Muscle layer of colon (tissue), 2 donors: ENCODE measurements at regions not wholly inside any gene's neighbourhood (a gene's known extent, or its start where the extent isn't known, plus 50 kb on each side); places are given as distances from the start of the nearest gene placed in this dataset.

ENCODE experiments used
- H3K27ac ChIP-seq: one replicate; pipeline ENCODE4 v1.7.0; 2013; ENCODE audit warnings: low read depth, mild to moderate bottlenecking, low read length, moderate library complexity
- H3K27me3 ChIP-seq, 2 donors: one replicate each; pipeline ENCODE4 v1.7.0; 2013; ENCODE audit warnings: low read length in 2 of 2, mild to moderate bottlenecking in 2 of 2; ENCODE audit not compliant: insufficient read depth in 2 of 2, control insufficient read depth in 1 of 2
- H3K36me3 ChIP-seq: one replicate; pipeline ENCODE4 v1.7.0; 2013; ENCODE audit warnings: mild to moderate bottlenecking, low read length; ENCODE audit not compliant: insufficient read depth
- H3K4me1 ChIP-seq: one replicate; pipeline ENCODE4 v1.7.0; 2013; ENCODE audit warnings: mild to moderate bottlenecking, low read length; ENCODE audit not compliant: insufficient read depth
- H3K4me3 ChIP-seq, 2 donors: one replicate each; pipeline ENCODE4 v1.7.0; 2013; ENCODE audit warnings: low read length in 2 of 2, low read depth in 1 of 2, mild to moderate bottlenecking in 1 of 2, moderate library complexity in 1 of 2
- H3K9ac ChIP-seq: one replicate; pipeline ENCODE4 v1.7.0; 2013; ENCODE audit warnings: low read length
- H3K9me3 ChIP-seq: one replicate; pipeline ENCODE4 v1.7.0; 2013; ENCODE audit warnings: mild to moderate bottlenecking, low read length
- donor health status: abdominal sarcoma.
- donor health status: Adenocarcinoma of cecum.

- no peak overlapping the region for H3K9ac ChIP-seq
These were observed 115.4 kb upstream of the BTN3A2 start for GRCh38 chr6:26249707-26249956.

GRCh38 chr6:26249957-26250697 lies 114.9 kb upstream of the BTN3A2 start:
- Histone ChIP-seq H3K27me3 (peaks cover 36 to 57% of the 10 kb centered on the region in 2 donors), H3K9me3 (peaks cover 8% of the 10 kb centered on the region), H3K4me1 (peaks cover 10% of the 10 kb centered on the region), H3K9ac (no peak overlapping the region), H3K4me3 (peak overlapping the region; percentile 51 to 65), H3K36me3 (no peaks in the 10 kb centered on the region), H3K27ac (no peak overlapping the region)

More at GRCh38 chr6:26249707-26249956, 115.4 kb upstream of the BTN3A2 start:
- Histone ChIP-seq H3K4me3 (peak overlapping the region; percentile 51 to 65), H3K4me1 (peaks cover 10% of the 10 kb centered on the region), H3K9me3 (peaks cover 8% of the 10 kb centered on the region), H3K36me3 (no peaks in the 10 kb centered on the region), H3K27me3 (peaks cover 36 to 54% of the 10 kb centered on the region in 2 donors), H3K27ac (no peak overlapping the region)

- H3K4me3 ChIP-seq, result peak overlapping the region; percentile 51 to 65
- peaks cover 36 to 57% of the 10 kb centered on the region in 2 donors for H3K27me3 ChIP-seq
- H3K9ac ChIP-seq, result no peak overlapping the region
- peaks cover 8% of the 10 kb centered on the region for H3K9me3 ChIP-seq
- no peak overlapping the region for H3K27ac ChIP-seq
- peaks cover 10% of the 10 kb centered on the region for H3K4me1 ChIP-seq
- no peaks in the 10 kb centered on the region for H3K36me3 ChIP-seq
These were observed 114.3 kb upstream of the BTN3A2 start for GRCh38 chr6:26250698-26251044.

- Histone ChIP-seq H3K9me3 (peaks cover 8% of the 10 kb centered on the region), H3K4me3 (peak overlapping the region; percentile 4 to 45), H3K27me3 (peaks cover 36 to 57% of the 10 kb centered on the region in 2 donors), H3K27ac (no peak overlapping the region), H3K36me3 (no peaks in the 10 kb centered on the region), H3K9ac (no peak overlapping the region), H3K4me1 (peaks cover 10% of the 10 kb centered on the region)
These were observed 113.5 kb upstream of the BTN3A2 start for GRCh38 chr6:26251354-26252076.

GRCh38 chr6:26252077-26252472 lies 112.9 kb upstream of the BTN3A2 start:
- Histone ChIP-seq H3K27me3 (peaks cover 36 to 57% of the 10 kb centered on the region in 2 donors), H3K4me1 (peaks cover 10% of the 10 kb centered on the region), H3K36me3 (no peaks in the 10 kb centered on the region), H3K27ac (no peak overlapping the region), H3K4me3 (peak overlapping the region; percentile 4 to 45), H3K9ac (no peak overlapping the region), H3K9me3 (peaks cover 8% of the 10 kb centered on the region)

- Histone ChIP-seq H3K9ac (no peak overlapping the region), H3K27me3 (peaks cover 28 to 46% of the 10 kb centered on the region in 2 donors), H3K9me3 (peaks cover 6% of the 10 kb centered on the region), H3K4me3 (no peak overlapping the region), H3K27ac (no peak overlapping the region), H3K36me3 (no peaks in the 10 kb centered on the region), H3K4me1 (peaks cover 9% of the 10 kb centered on the region)
These were observed 110.3 kb upstream of the BTN3A2 start for GRCh38 chr6:26254724-26255123.

GRCh38 chr6:26257272-26257671 lies 107.7 kb upstream of the BTN3A2 start:
- H3K9ac ChIP-seq, result no peak overlapping the region
- H3K27me3 ChIP-seq, result peaks cover 7 to 20% of the 10 kb centered on the region in 2 donors

GRCh38 chr6:26258212-26258977 lies 106.6 kb upstream of the BTN3A2 start:
- Histone ChIP-seq H3K27me3 (peaks cover under 1 to 9% of the 10 kb centered on the region in 2 donors), H3K4me1 (no peaks in the 10 kb centered on the region), H3K36me3 (no peaks in the 10 kb centered on the region), H3K27ac (no peak overlapping the region), H3K9me3 (no peaks in the 10 kb centered on the region), H3K4me3 (no peak overlapping the region), H3K9ac (no peak overlapping the region)

More at GRCh38 chr6:26257272-26257671, 107.7 kb upstream of the BTN3A2 start:
- Histone ChIP-seq H3K36me3 (no peaks in the 10 kb centered on the region), H3K4me1 (no peaks in the 10 kb centered on the region), H3K9me3 (no peaks in the 10 kb centered on the region), H3K4me3 (no peak overlapping the region), H3K27ac (no peak overlapping the region)

- no peaks in the 10 kb centered on the region for H3K9me3 ChIP-seq
- no peaks in the 10 kb centered on the region for H3K36me3 ChIP-seq
- no peaks in the 10 kb centered on the region for H3K4me1 ChIP-seq
- H3K9ac ChIP-seq, result no peak overlapping the region
- no peak overlapping the region for H3K27ac ChIP-seq
- no peak overlapping the region for H3K4me3 ChIP-seq
- no peaks in the 10 kb centered on the region for H3K27me3 ChIP-seq
These were observed 104.8 kb upstream of the BTN3A2 start for GRCh38 chr6:26260110-26260637.

GRCh38 chr6:26260725-26261490 lies 104.1 kb upstream of the BTN3A2 start:
- Histone ChIP-seq H3K4me1 (no peaks in the 10 kb centered on the region), H3K27ac (no peak overlapping the region), H3K27me3 (no peaks in the 10 kb centered on the region), H3K9ac (no peak overlapping the region), H3K36me3 (no peaks in the 10 kb centered on the region), H3K4me3 (no peak overlapping the region), H3K9me3 (no peaks in the 10 kb centered on the region)

- Histone ChIP-seq H3K27ac (no peak overlapping the region), H3K36me3 (no peaks in the 10 kb centered on the region), H3K9me3 (no peaks in the 10 kb centered on the region), H3K27me3 (peaks cover under 1 to 2% of the 10 kb centered on the region in 2 donors), H3K4me1 (no peaks in the 10 kb centered on the region), H3K9ac (no peak overlapping the region), H3K4me3 (no peak overlapping the region)
These were observed 100.5 kb upstream of the BTN3A2 start for GRCh38 chr6:26264547-26264946.
